Effector CD4-positive, alpha-beta T cell (primary cell): ENCODE measurements at regions not wholly inside any gene's neighbourhood (a gene's known extent, or its start where the extent isn't known, plus 50 kb on each side); places are given as distances from the start of the nearest gene placed in this dataset.

Experiments used
- DNase-seq: peaks from one replicate; pipeline ENCODE4 v3.0.0-alpha.2; 2020

DNA sequence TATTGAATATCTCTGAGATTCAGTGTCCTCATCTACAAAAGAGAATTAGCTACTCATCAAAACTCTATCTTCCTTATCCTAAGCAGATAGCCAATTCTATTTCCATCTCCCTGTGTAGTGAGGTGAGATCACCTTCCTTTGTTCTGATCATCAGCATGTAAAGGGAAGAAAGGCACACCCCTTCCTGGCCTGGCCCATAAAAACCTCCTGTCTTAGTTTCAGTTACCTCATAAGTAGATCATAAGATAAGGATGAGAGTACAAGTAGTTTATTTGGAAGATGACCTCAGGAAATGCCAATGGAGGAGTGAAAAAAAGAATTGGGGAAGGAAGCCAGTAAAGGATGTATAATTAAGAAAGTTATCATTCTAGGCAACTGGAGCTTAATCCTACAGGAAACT lies 114.5 kb upstream of the GADL1 start:
- no peak for DNase-seq

DNA sequence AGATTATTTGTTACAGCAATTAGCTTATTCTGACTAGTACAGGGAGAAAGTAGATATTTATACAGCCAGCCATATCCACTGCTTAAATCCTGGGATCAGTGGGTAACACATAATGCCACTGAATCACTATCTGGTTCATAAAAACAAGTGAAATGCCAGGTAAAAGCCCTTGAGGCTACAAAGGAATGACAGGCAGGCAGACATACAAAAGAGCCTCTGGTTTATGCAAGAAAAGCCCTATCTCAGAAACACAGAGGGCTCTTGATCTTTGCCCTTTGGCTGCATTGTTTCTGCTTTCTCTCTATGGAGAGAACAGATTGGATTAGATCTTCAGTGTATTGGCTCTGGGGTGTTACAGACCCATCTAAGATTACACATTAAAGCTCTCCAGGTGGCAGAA lies 115.4 kb upstream of the GADL1 start:
- DNase-seq, result no peak

DNA sequence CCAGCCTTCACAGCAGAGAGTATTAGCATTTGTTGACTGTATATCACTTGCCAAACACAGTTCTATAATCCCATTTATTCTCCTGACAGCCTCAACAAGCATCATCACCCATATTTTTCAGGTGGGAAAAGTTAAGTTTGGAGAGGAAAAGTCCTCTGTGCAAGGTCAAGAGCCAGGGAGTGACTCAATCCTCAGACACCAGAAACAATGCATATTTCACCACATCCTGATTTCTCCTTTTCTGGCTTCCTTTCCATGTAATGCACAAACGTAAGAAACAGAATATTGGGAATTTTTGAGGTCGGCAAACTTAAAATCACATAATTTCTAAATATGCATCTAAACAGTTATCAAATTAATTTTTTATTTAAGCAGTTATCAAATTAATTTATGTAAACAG lies 116.0 kb upstream of the GADL1 start:
- DNase-seq, result no peak

DNA sequence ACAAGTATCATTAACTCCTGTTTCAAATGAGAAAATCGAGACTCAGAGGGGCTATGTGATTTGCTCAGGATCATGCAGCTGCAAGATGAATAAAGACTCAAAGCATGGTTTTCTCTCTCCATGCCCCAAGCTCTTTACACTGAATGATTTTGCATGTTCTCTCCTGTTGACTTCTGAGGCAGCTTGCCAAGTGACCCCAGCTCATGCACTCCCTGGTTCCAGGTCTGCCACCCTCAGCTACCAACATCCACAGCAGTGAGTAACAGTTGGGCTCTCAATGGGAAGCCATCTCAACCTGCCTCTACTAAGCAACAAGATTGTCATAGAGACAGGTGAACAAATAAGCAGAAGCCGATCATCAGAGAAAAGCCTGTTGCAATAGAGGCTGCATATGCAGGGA lies 116.9 kb upstream of the GADL1 start:
- DNase-seq, result no peak

DNA sequence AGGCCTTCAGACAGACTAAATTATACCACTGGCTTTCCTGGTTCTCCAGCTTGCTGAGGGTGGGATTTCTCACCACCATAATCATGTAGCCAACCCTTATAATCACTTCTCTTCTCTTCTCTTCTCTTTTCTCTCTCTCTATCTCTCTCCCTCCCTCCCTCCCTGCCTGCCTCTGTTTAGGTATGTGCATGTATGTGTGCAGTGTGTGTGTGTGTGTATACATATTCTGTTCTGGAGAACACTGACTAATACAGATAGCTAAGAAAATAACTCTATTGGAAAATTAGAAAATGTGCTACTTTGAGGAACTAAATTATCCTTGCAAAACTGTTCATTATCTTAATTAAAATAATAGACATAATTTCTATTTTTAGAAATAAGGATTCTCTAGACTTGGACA lies 118.6 kb upstream of the GADL1 start:
- DNase-seq, result no peak

DNA sequence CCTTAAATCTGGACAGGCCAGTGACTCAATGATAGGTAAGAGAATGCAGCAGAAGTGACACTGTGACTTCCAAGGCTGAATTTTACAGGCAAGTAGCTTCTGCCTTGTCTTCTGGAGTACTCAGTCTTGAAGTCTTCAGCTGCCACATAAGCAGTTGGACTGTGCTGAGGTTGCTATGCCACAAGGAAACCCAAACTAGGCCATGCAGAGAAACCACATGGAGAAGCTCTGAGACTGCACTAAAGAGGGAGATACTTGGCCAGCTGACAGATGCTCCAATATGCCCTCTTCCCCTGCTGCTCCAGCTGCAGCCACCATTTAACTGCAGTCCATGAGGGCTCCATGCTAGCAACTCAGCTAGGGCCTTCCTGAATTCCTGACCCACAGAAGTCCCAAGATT lies 119.4 kb upstream of the GADL1 start:
- no peak for DNase-seq

DNA sequence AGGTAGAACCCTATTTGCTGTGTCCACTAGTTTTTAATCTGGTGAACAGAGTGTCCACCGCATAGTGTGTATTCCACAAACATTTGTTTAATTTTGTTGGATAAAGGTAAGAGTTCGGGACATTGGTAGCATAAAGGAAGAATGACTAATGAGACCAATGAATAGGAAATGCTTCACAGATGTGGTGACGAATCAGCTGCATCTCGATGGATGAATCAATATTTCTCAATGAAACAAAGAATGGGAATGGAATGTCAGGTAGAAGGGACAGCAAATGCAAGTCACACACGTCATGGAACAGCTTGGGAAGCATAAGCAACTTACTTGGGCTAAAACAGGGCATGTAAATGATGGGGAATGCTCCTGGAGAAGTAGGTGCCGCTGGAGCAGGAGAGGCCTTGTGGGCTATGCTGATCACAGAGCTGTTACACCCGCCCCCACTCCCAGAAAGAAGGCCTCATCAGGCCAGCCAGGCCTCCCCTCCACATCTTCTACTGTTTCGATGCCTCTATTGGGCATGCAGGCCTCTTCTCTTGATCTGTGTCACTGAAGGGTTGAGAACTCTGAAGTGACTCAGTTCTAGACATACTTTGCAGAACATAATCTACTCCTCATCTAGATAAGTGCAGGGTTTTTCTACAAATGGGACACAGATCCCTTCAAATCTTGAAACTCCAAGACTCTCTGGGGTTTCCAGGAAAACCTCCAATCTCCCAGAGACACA lies 120.0 kb upstream of the GADL1 start:
- DNase-seq, result no peak

DNA sequence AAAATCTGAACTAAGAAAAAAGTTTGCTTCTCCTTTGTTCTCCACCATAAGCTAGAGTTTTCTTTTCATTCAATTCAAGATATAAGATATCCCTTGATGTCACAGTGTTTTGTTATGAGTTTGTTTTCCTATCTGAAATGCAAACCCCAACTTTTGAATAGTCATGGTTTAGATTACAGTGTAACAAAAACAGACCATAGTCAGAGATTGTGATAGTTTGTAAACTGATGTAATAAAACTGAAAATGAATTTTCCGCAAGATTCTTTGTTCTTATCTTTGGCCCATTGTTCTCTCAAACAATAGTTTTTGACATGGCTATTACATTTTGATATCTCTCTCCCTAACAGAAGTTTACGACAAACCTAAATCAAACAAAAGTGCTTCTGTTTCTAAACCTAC lies 121.7 kb upstream of the GADL1 start:
- DNase-seq, result no peak

DNA sequence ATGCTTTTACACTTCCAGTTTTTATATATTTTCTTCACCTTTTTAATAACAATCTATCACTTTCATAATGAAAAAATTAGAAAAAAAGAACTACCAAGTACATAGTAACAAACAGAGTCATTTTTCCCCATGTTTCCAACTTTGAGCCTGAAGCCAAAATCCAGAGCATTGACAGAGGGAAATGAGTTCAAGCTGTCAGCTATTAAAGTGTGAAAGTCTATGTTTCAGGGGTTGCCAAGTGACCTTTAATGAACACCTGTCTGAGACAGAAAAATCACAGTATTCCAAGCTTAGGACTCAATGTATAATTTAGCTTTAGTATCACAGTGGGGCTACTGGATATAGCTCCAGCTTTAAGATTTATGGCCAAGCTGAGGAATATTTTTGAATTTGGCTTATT lies 128.3 kb upstream of the GADL1 start:
- DNase-seq, result no peak

DNA sequence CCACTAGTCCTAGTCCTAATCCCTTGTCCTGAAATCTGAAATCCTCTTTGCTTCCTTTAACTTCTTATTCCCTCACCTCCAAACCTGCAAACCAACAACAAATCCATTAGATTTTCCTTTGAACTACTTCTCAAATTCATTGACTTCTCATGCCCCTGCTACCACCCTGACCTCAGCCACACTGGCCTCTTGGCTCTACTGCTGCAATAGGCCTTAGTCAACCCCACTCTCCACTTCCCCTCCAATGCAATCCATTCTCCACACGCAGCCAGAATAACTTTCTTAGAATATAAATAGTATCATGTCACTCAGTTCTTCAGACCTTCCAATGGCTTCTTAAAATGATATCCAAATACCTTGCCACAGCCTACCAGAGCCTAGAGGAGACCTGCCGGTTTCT lies 131.1 kb upstream of the GADL1 start:
- DNase-seq, result no peak

DNA sequence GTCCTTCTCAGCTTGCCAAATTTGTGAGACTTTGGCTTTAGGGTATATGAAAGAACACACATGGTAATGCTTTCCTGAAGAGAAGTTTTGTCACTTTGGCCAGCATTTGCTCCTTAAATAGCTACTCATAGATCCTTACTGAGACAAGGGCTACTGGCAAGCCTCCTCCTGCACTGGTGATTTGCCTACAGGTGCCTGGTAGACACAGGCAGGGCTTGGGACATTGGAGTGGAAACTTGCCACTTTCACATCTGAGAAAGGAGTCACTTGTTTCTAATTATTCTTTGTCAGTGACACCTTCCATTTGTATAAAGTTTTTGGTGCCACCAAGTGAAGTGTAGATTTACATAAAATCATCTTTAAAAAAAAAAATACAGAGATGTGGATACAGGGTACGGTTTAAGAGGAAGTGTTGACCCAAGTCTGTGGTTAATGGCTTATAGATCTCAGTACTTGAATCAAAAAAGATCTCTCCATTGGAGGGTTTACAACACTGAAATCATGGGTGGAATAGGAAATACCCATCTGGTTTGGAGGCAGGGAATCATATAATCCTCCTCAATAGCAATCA lies 132.8 kb upstream of the GADL1 start:
- no peak for DNase-seq

DNA sequence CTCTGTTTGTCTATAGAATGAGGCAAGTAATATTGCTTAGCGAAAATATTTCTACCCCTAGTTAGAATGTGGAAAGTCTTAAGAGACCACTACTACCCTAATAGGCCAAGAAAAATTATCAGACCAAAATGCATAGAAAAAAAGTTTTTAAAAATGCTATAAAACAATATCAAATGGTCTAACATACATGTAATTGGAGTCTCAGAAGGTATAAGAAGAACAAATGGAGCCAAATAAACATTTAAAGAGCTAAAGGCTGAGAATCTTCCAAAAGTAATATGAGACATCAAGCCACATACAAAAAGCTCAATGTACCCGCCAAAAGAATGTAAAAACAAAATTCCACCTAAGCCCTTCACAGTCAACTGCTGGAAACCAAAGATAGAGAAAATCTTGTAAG lies 133.5 kb upstream of the GADL1 start:
- DNase-seq, result no peak

DNA sequence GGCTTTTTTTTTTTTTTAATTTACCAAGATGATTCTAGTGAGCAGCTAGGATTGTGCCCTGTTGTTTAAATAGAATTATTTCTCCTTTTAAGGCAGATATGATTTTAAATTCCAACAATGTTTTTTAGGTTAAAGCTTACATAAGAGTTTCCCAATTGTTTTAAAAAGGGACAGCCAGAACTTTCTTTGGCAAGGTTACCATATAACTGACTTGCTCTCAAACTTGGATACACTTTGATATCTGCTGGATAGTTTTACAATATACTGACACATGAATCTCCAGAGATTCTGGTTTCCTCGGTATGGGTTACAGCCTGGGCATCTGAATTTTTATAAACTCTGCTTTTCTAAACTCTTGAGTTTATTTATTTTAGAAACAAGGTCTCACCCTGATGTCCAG lies 134.3 kb upstream of the GADL1 start:
- DNase-seq, result no peak

DNA sequence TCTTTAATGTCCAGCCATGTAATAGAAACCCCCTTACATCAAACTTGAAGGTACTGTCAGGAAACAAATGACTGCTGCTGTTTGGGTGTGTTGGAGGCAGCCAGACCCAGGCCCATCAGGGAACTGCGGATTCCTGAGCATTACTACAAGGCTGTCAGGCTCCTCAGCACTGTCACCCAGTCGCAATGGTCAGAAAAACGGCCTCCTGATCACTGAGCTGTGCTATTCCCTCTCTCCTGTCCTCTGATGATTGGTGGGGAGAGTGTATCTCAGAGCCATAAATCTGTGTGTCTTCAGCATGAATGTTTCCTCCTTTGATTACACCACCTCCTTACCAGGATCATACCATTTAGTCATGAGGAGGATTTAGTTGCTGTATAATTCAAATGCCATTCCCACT lies 135.2 kb upstream of the GADL1 start:
- DNase-seq, result no peak

DNA sequence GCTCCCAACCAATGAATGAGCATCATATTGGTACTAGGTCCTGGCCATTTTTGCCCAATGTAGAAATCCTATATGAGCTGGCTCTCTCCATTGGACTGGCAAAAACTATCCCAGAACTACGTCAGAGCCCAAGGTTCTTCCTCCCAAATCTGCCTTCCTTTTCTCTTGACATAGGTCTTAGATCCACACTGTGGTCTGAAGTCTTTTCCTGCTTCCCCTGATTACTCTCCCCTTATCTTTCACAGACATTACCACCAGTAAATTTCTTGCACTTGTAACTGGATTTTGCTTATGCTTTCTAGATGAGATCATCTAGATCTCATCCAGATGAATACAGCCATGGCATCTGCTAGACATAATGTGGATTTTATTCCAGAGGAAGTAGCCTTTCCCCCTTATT lies 141.2 kb upstream of the GADL1 start:
- no peak for DNase-seq

DNA sequence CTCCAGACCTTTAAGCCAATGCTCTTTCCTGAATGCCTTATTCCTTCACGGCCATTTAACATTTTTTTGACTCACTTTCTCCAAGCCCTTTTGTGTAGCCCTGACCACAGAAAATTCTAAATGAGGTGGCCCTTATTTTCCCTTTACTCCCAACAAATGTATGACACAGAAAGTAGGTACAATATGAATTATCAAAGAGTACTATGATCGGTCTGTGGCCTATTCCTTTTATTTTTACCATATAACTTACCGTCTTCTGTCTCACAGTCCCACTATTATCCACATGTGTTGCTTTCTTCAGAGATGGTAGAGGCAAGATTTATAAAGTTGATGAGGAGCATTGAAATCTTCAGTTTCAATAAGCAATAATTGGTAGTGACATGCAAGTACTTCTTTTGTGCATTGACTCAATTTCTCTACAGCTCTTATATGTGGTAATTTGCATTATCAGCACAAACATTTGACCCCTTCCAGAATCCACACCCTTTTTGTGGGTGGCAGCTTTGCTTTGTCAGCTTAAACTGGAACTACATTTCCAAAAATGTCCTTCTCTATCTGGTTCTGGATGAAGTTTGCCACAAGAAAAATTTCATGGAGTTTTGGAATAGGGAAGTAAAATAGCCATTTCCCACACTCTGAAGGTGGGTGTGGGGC lies 143.8 kb upstream of the GADL1 start:
- no peak for DNase-seq

DNA sequence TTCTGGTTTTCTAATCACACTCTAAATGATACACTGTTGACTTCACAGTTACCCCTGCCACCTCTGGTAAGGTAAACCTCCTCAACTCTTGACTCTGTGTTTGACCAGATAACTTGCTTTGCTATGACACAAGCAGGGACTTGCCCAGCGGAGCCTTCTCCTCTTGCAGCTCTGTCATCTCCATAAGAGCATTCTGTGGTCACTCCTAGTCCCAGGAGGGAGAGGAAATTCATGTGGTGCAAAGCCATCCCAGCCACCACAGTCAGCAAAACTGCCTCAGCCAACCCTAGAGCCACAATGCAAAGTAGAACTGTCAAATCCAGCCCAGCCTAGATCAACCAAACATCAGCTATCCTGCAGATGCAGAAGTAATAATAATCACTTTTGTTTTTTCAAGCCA lies 144.7 kb upstream of the GADL1 start:
- no peak for DNase-seq

DNA sequence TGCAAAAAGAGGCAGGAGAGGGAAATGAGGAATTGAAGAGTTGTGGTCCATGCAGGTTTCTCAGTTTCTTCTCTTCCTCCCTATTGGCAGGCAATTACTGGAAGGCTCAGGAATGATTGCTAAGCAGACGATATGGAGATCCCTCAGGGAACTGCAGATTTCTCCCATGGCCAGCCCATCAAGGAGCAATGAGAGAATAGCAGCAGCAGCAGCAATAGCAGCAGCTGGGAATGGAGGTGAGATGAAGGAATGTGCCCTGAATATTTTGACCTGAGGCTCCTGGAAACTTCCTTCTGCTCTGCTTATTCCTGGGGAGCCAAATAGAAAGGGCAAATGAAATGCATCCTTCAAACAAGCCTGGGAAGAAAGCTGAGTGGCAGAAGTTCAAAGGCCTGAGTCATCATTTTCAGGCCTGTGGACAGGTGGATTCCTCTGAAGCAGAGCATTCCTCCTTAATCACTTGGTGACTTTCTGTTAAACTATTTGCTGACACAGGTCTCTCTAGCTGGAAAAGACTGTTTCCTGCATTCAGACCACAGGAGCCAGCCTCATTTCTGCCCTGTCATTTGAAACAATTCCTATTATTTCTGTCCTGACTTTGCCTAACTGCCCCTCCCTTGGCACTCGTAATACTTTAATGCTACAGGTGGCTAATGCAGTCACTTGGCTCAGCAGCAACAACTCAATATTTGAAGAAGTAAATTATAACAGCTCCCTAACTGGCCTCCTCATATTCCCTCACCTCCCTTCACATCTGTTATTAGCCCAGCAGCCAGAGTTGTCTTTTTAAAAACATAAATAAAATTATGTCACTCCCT lies 146.9 kb upstream of the GADL1 start:
- no peak for DNase-seq

DNA sequence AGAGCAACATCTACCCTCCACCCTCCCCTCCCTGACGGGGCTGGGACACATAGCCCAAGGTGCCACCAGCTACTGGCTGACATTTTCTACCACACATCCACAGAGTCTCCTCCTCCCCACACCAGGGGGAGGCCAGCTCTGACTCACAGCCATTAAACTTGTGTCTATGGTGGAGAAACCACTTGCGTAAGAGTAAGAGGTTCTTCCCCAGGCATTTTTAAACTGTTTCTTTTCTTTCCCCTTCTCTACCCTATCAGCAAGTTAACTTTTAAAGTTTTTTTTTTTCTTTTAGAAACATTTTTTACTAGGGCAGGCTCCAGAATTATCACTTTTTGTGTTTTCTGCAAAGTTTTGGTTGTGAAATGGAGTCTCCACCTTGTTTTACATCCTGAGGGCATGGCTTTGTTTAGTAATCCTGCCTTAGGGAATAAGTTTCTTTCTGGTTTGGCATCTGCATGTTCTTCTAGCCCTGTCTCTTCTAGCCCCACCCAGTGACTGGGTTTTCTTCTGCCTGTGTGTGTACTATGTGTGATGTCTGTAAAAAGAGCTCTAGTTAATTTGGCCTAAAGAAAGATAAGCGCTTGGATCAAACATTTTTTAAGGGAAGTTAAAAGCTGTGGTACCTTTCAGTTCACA lies 148.8 kb upstream of the GADL1 start:
- no peak for DNase-seq

DNA sequence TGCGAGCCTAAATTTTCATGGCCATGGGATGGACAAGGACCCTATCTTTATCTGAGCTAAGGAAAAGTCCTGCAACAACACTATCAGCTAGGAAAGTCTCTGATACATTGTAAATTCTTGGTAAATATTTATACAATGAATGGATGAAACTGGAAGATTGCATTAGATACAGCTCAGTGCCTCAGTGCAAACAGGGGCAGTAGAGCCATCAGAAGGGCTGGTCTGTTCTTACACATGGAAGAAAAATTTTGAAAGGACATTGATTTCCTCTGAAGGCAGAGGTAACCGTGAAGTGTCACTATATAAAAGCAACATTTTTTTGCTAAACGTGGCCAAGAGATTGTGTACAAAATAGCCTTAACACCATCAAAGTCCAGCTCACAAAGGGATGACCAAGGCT lies 153.2 kb upstream of the GADL1 start:
- no peak for DNase-seq

DNA sequence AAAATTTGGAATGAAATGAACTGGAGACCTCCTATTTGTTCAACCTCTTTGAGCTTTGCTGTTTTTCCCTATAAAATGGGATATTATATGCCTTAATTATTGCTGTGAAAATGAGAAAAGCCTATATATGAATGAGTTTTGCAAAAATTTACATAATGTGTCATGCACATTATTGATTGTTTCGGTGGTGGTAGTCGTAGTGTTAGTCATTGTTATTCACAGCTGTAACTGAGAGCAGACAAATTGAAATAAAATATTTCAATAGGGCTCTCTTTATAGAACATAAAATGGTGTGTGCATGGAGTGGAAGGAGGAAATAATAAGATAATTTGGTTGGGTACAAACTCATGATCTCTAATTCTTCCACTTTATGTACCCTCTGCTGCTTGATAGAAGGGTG lies 153.7 kb upstream of the GADL1 start:
- no peak for DNase-seq

DNA sequence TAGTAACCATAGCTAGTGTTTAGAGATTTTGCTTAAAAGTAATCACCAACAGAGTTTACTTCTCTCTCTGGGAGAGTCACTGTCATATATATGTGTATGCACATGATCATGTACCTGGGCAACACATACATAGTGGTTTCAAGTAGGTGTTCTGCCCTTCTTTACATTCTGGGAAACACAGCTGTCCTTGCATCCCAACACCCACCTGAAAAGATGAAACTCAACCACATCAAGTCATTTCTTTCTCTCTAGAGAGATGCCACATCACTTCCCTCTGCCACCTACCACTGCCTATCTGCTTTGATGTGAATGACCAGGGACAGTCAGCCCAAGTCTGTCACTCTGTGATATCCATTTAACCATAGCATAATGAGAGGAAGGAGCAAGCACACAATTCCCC lies 155.8 kb upstream of the GADL1 start:
- no peak for DNase-seq

DNA sequence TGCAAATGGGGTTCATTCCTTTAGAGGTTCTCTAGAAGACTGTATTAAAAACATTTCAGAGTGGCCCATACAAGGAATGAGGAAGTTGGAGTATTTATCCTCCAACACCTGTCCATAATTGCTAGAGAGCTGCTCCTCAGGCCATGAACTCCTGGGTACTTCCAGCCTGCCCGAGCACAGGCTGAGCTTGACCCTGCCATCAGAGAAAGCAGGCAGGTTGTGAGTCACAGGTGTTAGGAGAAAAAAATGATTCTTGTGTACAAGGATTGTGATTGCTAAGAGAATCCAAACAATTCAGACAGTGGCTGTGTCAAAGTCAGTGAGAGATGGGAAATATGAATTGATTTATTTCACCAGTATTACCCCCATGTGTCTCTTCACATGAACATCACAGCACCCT lies 156.8 kb upstream of the GADL1 start:
- no peak for DNase-seq
